Fibroblast of peridontal ligament (primary cell): ENCODE measurements at regions not wholly inside any gene's neighbourhood (a gene's known extent, or its start where the extent isn't known, plus 50 kb on each side); places are given as distances from the start of the nearest gene placed in this dataset.

Source experiments
- DNase-seq: peaks from one replicate; pipeline ENCODE4 v3.0.0-alpha.2; 2010; ENCODE audit errors: extremely low read depth

- no peak for DNase-seq
These were observed 679.3 kb downstream of the TYW1 start for GRCh38 chr7:67675971-67676370.

- no peak for DNase-seq
These were observed 681.8 kb downstream of the TYW1 start for GRCh38 chr7:67678419-67678818.

DNA sequence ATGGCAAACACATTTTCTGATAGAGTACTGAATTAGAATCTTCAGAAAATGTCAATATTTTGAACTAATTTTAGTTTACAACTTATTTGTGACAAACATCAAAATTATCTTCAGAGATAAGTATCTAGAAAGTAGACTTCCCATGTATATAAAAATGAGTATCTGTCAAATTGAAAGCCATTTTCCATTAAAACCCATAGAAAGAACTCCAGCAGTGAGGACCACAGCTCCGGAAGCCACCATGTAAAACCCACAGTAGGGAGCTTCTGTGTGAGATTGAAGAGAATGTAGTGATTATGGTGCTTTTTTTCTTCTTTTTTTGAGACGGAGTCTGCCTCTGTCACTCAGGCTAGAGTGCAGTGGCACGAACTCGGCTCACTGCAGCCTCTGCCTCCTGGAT is 687.0 kb downstream of the TYW1 start:
- no peak for DNase-seq

- DNase-seq: no peak
These were observed 694.1 kb downstream of the TYW1 start for GRCh38 chr7:67690700-67691099.

DNA sequence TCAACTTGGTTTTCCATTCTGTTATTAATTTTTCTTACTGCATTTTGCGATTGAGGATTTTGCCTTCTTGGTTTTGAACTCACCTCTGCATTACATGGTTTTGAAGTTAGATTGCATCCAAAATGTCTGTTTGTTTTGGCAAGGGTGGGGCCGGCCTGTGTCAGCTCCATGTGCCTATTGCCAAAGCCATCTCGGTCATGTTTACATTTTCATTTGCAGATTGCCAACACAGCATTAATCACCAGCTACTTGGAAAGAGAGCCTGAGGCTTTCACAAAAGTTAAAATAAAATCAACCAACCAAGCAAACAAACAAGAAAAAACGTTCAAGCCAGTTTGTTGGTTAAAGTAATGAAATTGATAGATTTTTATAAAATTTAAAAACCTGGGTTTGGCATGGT is 695.8 kb downstream of the TYW1 start:
- no peak for DNase-seq

- no peak for DNase-seq
These were observed 699.5 kb downstream of the TYW1 start for GRCh38 chr7:67696124-67696523.

DNA sequence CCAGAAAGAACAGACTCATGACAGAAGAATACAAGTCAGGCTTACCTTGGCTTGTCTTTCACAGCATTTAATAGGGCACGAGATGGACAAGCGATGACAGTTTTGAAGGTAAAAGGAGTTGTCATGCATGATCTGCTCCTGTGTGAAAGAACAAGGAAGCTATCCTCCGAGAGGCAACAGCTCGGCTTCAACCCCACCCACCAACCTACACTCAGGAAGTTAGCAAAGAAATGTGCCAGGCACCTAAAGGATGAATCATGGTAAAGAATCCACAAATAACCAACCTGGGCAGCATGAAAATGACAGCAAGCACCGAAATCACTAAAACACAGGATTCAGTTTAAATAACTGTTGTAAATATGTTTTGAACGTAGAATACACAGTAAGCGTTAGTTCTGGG is 700.2 kb downstream of the TYW1 start:
- no peak for DNase-seq

- no peak for DNase-seq
These were observed 701.7 kb downstream of the TYW1 start for GRCh38 chr7:67698354-67698753.

GRCh38 chr7:67705850-67706249 is 709.2 kb downstream of the TYW1 start:
- DNase-seq: no peak

- DNase-seq: no peak
These were observed 715.1 kb downstream of the TYW1 start for GRCh38 chr7:67711706-67712105.

DNA sequence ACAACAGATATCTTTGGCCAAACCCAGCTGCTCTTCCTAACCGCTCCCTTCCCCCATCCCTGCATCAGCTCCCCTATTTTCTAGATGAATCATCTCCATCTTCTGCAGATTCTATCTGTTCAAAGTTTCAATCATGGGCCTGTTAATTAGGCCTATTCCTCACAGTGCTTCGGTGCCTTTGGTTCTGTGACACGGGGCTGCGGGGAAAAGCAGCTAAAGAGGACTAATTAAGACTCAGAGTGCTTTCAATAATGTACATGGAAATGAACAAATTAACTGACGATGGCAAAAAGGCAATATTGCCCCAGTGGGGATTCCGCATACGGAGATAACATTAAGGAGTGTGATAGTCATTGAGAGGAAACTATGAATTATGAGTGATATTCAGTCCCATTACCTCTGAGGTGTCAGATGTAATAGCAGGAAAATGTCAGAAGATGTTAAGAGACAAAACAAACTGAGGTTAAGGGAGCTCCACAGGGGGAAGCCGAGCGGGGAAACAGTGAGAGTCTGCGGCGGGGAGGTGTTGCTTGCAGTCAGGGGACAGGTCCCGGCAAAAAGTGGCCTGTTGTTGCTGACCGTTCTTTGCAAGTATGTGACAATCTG is 716.9 kb downstream of the TYW1 start:
- DNase-seq: no peak

GRCh38 chr7:67716729-67717128 is 720.1 kb downstream of the TYW1 start:
- DNase-seq: no peak

GRCh38 chr7:67723591-67723990 is 727.0 kb downstream of the TYW1 start:
- no peak for DNase-seq

GRCh38 chr7:67724435-67724834 is 727.8 kb downstream of the TYW1 start:
- no peak for DNase-seq

GRCh38 chr7:67724955-67725354 is 728.3 kb downstream of the TYW1 start:
- DNase-seq: no peak

- no peak for DNase-seq
These were observed 728.8 kb downstream of the TYW1 start for GRCh38 chr7:67725423-67725822.

GRCh38 chr7:67729771-67730170 is 733.1 kb downstream of the TYW1 start:
- no peak for DNase-seq

GRCh38 chr7:67731704-67732103 is 735.1 kb downstream of the TYW1 start:
- no peak for DNase-seq

- DNase-seq: no peak
These were observed 736.3 kb downstream of the TYW1 start for GRCh38 chr7:67732898-67733297.

DNA sequence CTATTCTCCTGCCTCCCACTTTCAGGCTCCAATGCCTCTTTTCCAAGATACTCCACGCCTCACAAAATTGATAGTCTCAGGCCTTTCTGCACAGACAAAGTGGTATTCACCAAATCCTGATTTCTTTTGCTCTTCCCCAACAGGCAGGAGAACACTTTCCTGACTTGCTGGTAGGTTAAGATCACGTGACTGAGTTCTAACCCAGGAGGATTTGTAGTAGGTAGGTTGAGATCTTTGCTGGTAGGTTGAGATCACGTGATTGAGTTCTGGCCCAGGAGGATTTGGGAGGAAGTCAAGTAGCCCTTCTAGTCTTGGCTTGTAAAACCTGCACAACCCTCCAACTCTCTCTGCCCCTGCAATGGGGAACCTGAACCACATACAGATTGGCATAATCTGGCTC is 741.5 kb downstream of the TYW1 start:
- DNase-seq: no peak

DNA sequence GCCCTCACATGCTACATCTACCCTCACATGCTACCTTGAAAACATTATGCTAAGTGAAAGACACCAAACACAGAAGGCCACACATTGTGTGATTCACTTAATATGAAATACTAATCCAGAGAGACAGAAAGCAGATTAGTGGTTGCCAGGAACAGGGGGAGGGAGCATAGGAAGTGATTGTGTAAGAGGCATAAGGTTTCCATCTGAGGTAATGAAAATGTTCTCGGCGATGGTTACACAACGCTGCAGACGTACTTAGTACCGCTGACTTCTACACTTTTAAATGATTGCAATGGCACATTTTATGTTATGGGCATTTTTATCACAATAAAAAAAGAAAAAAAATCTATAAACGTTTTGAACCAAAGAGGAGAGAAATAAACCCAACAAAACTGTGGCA is 742.3 kb downstream of the TYW1 start:
- no peak for DNase-seq

- DNase-seq: no peak
These were observed 746.9 kb downstream of the TYW1 start for GRCh38 chr7:67743501-67743900.

- DNase-seq: no peak
These were observed 755.6 kb downstream of the TYW1 start for GRCh38 chr7:67752227-67752626.

DNA sequence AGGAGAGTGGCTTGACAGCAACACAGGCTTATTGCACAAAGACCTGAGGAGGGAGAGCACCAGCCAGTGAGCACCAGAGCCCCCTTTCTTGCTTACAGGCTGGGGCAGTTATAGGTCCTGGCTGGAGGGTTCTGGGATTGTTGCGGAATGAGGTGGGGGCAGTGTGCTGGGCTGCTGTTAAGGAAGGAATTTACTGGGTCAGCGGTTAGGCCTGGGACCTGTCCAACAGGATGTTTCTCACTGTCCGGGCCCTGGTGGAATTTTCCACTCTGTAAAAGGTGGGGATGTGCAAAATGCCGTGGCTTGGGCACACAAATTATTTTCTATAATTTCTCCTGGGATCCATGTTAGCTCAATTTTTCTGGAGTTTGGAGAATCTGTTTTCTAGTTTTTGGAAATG is 757.3 kb downstream of the TYW1 start:
- DNase-seq: no peak

DNA sequence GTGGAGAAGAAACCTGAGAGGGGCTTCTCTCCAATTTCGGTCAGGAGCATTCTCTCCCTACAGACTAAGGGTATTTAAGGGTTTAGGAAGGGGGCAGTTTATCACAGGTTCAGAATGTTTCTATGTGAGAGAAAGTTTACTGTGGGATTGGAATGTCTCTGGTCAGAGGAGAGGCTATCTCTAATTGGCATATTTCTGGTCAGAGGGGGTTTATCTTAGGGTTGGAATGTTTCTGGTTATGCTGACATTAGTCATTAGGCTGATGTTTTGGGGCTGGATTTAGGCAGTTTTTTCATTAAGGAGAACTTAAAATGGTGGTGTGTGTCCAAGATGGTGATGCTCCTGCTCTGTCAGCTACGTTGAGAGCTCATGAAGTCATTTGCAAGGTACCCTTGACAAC is 758.0 kb downstream of the TYW1 start:
- DNase-seq: no peak
